OCI-LY7 (cell line): ENCODE measurements at regions not wholly inside any gene's neighbourhood (a gene's known extent, or its start where the extent isn't known, plus 50 kb on each side); places are given as distances from the start of the nearest gene placed in this dataset.

Experiments used
- EZH2phosphoT487 ChIP-seq: fragments of 200-600 bp; sonication (generic); IDR thresholded peaks from 2 replicates; pipeline ENCODE4 v1.6.1; 2018; ENCODE audit warnings: low read depth, borderline replicate concordance, mild to moderate bottlenecking, mixed run types, antibody characterized with exemption, low read length, moderate library complexity, mixed read lengths
- TF ChIP-seq, protein P1 (sequence below): fragments of 200-600 bp; sonication (generic); conservative IDR thresholded peaks from 2 replicates; pipeline ENCODE4 v1.5.1; 2014; ENCODE audit warnings: mild to moderate bottlenecking, antibody characterized with exemption, low read length, moderate library complexity, mixed read lengths

DNA sequence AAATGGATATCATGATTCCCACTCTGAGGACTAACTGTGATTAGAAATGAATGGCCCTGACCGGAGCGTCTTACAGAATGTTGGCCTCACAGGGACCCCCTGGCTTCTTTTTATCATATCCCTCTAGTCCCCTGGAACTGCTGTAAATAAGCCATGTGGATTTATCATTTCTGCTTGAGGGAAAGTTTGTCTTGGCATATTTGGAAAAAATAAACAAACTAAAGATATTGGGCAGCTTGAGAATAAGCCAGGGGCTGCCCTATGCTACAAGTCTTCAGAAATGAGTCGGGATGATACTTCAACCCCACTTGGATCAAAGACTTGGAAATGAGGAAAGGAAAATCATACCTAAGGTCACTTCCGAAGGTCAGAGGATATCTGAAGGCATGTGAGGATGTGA is 179.1 kb downstream of the THBS2 start:
- TF ChIP-seq, protein P1, sequence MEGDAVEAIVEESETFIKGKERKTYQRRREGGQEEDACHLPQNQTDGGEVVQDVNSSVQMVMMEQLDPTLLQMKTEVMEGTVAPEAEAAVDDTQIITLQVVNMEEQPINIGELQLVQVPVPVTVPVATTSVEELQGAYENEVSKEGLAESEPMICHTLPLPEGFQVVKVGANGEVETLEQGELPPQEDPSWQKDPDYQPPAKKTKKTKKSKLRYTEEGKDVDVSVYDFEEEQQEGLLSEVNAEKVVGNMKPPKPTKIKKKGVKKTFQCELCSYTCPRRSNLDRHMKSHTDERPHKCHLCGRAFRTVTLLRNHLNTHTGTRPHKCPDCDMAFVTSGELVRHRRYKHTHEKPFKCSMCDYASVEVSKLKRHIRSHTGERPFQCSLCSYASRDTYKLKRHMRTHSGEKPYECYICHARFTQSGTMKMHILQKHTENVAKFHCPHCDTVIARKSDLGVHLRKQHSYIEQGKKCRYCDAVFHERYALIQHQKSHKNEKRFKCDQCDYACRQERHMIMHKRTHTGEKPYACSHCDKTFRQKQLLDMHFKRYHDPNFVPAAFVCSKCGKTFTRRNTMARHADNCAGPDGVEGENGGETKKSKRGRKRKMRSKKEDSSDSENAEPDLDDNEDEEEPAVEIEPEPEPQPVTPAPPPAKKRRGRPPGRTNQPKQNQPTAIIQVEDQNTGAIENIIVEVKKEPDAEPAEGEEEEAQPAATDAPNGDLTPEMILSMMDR = no peak
- TF ChIP-seq EZH2phosphoT487 = no peak
